ENCODE measurements at regions not wholly inside any gene's neighbourhood (a gene's known extent, or its start where the extent isn't known, plus 50 kb on each side); places are given as distances from the start of the nearest gene placed in this dataset.
"Not testable (repeated sequence)": the region's sequence is repeated elsewhere in the genome, so short reads cannot be mapped to it uniquely, and the experiment has no call there.

DNA sequence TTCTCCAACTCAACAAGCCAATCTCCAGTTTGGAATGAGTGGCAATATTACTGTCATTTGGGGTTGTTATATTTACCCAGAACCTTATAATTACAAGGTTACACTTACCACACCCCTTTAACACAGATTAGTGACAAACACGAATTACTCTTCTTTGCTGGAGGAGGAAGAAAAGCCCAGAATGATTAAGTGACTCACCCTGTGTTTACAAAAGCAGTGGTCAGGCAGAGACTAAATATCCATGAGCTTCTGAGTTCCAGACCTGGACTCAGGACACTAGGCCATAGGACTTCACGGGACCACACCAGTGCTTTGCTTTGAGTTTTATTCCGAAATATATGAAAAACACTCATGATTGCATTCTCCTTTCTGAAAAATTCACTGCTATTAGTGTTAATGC, 370.8 kb downstream of the TLE1 start:
- no peak overlapping the region for H3K4me3 Mint-ChIP-seq
- H3K4me1 Mint-ChIP-seq = no peaks in the 10 kb centered on the region
- H3K27ac Mint-ChIP-seq = no peak overlapping the region
- no peaks in the 10 kb centered on the region for H3K36me3 Mint-ChIP-seq
- peaks cover 21% of the 10 kb centered on the region for H3K9me3 Mint-ChIP-seq
- ATAC-seq = no peak
- DNase-seq (ENCODE audit: low spot score in 2 of 2) = no peak

DNA sequence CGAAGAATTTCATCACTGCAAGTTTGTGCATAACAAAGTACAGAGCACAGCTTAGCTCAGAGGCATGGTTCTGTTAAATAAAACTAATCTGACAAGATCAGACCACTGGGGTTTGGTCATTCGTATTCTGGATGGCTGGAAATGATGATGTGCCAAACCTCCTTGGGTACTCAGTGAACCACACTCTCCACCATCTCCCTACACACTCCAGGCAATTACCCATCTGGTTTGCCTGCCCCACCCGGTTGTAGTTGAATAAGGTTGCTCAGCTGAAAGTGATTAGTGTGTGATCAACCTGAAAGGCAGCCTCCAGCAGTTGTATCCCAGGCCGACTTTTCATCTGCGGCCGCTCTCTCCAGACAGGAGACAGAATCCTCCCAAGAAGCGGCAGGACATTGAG, 371.4 kb downstream of the TLE1 start:
- Mint-ChIP-seq H3K36me3 (no peaks in the 10 kb centered on the region), H3K9me3 (peaks cover 18% of the 10 kb centered on the region), H3K4me3 (no peak overlapping the region), H3K27ac (no peak overlapping the region), H3K4me1 (no peaks in the 10 kb centered on the region)
- DNase-seq (ENCODE audit: low spot score in 2 of 2) (no peak), ATAC-seq (no peak)

GRCh38 chr9:81317223-81317622, 372.1 kb downstream of the TLE1 start:
- no peaks in the 10 kb centered on the region for H3K36me3 Mint-ChIP-seq
- DNase-seq (ENCODE audit: low spot score in 2 of 2) (no peak), ATAC-seq (no peak)
- H3K4me1 Mint-ChIP-seq = no peaks in the 10 kb centered on the region
- H3K27ac Mint-ChIP-seq = no peak overlapping the region
- H3K9me3 Mint-ChIP-seq = peaks cover 16% of the 10 kb centered on the region
- H3K4me3 Mint-ChIP-seq = no peak overlapping the region

GRCh38 chr9:81314490-81314889, 374.9 kb downstream of the TLE1 start:
- H3K9me3 Mint-ChIP-seq = peaks cover 21% of the 10 kb centered on the region
- no peaks in the 10 kb centered on the region for H3K4me1 Mint-ChIP-seq
- no peak overlapping the region for H3K4me3 Mint-ChIP-seq
- DNase-seq (ENCODE audit: low spot score in 2 of 2) = no peak
- no peak for ATAC-seq
- no peak overlapping the region for H3K27ac Mint-ChIP-seq
- H3K36me3 Mint-ChIP-seq = no peaks in the 10 kb centered on the region

DNA sequence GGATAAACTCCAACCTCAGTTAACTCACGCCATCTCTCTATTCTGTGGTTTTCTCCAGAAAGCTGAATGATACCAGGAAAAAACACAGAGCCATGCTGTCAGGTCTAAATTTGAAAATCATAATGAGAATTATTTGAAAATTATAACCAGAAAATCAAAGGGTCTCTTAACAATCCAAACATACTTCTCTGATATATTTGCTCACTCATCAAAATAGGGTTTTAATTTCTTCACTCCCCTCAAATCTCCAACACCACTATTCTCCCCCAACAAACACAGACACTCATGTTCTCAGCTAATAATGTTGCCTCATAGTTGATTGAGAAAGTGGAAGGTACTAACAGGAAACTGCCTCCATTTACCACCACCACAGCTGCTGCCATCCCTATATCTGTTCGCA, 375.5 kb downstream of the TLE1 start:
- no peak for ATAC-seq
- Mint-ChIP-seq H3K4me1 (no peaks in the 10 kb centered on the region), H3K9me3 (peaks cover 21% of the 10 kb centered on the region), H3K36me3 (no peaks in the 10 kb centered on the region), H3K4me3 (no peak overlapping the region), H3K27ac (no peak overlapping the region)
- no peak for DNase-seq (ENCODE audit: low spot score in 2 of 2)

DNA sequence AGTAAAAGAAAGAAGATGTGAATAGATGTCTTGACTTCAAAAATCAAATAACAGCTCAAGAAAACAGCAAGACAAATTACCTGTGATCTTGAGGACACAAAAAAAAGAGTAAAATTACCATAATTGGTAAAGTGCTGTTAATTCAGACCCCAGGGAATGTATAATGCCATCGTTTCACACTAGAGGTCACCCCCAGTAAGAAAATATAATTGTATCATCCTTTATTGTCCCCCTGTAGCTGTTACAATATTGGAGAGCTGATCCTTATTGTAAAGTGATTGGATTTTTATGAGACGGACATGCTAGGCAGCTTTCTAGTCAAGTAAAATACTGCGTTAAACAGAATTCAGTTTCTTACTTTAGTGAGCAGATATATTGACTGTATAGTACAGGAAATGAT, 377.0 kb downstream of the TLE1 start:
- no peak for ATAC-seq
- Mint-ChIP-seq H3K4me3 (no peak overlapping the region), H3K4me1 (no peaks in the 10 kb centered on the region), H3K27ac (no peak overlapping the region), H3K36me3 (no peaks in the 10 kb centered on the region), H3K9me3 (peaks cover 19% of the 10 kb centered on the region)
- DNase-seq (ENCODE audit: low spot score in 2 of 2) = no peak

DNA sequence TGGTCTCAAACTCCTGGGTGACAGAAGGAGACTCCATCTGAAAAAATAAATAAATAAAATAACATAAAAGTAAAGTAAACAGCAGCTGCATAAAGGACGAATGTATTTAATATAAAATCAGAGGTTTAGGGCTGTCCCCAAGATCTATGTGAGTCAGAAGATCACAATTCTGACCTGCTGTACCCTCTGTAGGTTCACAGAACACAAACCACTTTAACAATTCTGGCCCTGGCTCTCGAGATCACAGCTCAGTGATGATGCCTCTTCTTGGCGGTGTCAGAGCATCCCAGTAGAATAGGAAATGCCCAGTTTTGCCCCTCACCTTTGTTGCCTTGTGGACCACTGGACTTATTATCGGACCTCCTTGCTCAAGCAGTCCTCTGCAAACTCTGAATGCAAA, 380.9 kb downstream of the TLE1 start:
- Mint-ChIP-seq H3K27ac (no peak overlapping the region), H3K9me3 (peaks cover 9% of the 10 kb centered on the region), H3K4me3 (no peak overlapping the region), H3K36me3 (no peaks in the 10 kb centered on the region), H3K4me1 (no peaks in the 10 kb centered on the region)
- ATAC-seq = no peak
- no peak for DNase-seq (ENCODE audit: low spot score in 2 of 2)

- DNase-seq (ENCODE audit: low spot score in 2 of 2); H3K36me3 Mint-ChIP-seq; H3K9me3 Mint-ChIP-seq; ATAC-seq; H3K27ac Mint-ChIP-seq; H3K4me1 Mint-ChIP-seq; H3K4me3 Mint-ChIP-seq: not testable (repeated sequence)
Measured at GRCh38 chr9:81307791-81308190, 381.6 kb downstream of the TLE1 start.

GRCh38 chr9:81305561-81306182, 383.7 kb downstream of the TLE1 start:
- Mint-ChIP-seq H3K9me3 (peaks cover 8% of the 10 kb centered on the region), H3K4me3 (no peak overlapping the region), H3K4me1 (no peaks in the 10 kb centered on the region), H3K36me3 (no peaks in the 10 kb centered on the region), H3K27ac (no peak overlapping the region)
- DNase-seq (ENCODE audit: low spot score in 2 of 2) (no peak), ATAC-seq (no peak)

DNA sequence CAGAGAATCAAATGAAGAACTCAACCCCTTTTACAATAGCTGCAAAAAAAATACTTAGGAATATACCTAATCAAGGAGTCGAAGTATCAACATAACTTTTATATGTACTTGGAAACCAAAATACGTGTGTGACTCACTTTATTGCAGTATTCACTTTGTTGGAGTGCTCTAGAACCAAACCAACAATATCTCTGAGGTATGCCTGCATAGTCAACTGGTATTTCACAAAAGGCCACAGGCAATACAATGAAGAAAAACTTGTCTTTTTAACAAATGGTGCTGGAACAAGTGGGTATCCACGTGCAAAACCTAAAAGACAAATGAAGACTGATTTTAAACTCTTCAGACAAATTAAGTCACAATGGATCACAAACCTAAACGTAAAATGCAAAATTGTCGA, 385.7 kb downstream of the TLE1 start:
- no peaks in the 10 kb centered on the region for H3K4me1 Mint-ChIP-seq
- peaks cover 4% of the 10 kb centered on the region for H3K9me3 Mint-ChIP-seq
- no peak for DNase-seq (ENCODE audit: low spot score in 2 of 2)
- no peak overlapping the region for H3K4me3 Mint-ChIP-seq
- no peak overlapping the region for H3K27ac Mint-ChIP-seq
- no peak for ATAC-seq
- no peaks in the 10 kb centered on the region for H3K36me3 Mint-ChIP-seq

DNA sequence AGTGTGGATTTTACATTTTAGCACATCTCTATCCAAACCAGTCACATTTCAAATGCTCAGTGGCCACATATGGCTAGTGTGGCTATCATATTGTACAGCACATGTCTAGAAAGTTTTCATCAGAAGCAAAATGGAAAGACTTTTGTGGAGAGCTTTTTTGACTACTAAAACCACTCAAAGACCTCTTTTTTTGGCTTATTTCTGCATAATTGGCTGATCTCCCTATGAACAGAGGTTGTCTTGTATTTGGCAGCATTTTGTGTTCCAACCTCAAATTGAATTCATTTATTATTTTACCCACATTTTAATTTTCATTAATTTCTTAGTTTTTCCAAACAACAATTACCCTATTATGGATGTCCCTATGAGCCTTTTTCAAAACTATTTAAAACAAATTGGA, 395.7 kb downstream of the TLE1 start:
- Mint-ChIP-seq H3K4me1 (no peaks in the 10 kb centered on the region), H3K36me3 (no peaks in the 10 kb centered on the region), H3K27ac (no peak overlapping the region), H3K4me3 (no peak overlapping the region), H3K9me3 (peaks cover 19% of the 10 kb centered on the region)
- ATAC-seq (no peak), DNase-seq (ENCODE audit: low spot score in 2 of 2) (no peak)

GRCh38 chr9:81292056-81292805, 397.1 kb downstream of the TLE1 start:
- H3K9me3 Mint-ChIP-seq = peaks cover 19% of the 10 kb centered on the region
- H3K27ac Mint-ChIP-seq = no peak overlapping the region
- no peak for ATAC-seq
- H3K4me3 Mint-ChIP-seq = no peak overlapping the region
- H3K36me3 Mint-ChIP-seq = no peaks in the 10 kb centered on the region
- H3K4me1 Mint-ChIP-seq = no peaks in the 10 kb centered on the region
- DNase-seq (ENCODE audit: low spot score in 2 of 2) = no peak

DNA sequence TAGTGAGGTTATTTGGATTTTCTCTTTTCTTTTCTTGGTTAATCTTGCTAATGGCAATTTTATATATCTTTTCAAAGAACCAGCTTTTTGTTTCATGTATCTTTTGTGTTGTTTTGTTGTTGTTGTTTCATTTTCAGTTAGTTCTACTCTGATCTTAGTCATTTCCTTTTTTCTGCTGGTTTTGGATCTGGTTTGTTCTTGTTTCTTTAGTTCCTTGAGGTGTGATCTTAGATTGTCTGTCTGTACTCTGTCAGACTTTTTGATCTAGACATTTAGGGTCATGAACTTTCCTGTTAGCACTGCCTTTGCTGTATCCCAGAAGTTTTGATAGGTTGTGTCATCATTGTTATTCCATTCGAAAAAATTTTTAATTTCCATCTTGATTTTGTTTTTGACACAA, 399.7 kb downstream of the TLE1 start:
- H3K9me3 Mint-ChIP-seq = peaks cover 19% of the 10 kb centered on the region
- ATAC-seq (no peak), DNase-seq (ENCODE audit: low spot score in 2 of 2) (no peak)
- no peak overlapping the region for H3K27ac Mint-ChIP-seq
- H3K36me3 Mint-ChIP-seq = no peaks in the 10 kb centered on the region
- no peak overlapping the region for H3K4me3 Mint-ChIP-seq
- no peaks in the 10 kb centered on the region for H3K4me1 Mint-ChIP-seq

- H3K4me3 Mint-ChIP-seq = no peak overlapping the region
- peaks cover 10% of the 10 kb centered on the region for H3K9me3 Mint-ChIP-seq
- DNase-seq (ENCODE audit: low spot score in 2 of 2) (no peak), ATAC-seq (no peak)
- no peak overlapping the region for H3K27ac Mint-ChIP-seq
- H3K36me3 Mint-ChIP-seq = no peaks in the 10 kb centered on the region
- no peaks in the 10 kb centered on the region for H3K4me1 Mint-ChIP-seq
Measured at GRCh38 chr9:81268048-81268447, 421.3 kb downstream of the TLE1 start.

- DNase-seq (ENCODE audit: low spot score in 2 of 2) (no peak), ATAC-seq (no peak)
- Mint-ChIP-seq H3K9me3 (peaks cover 8% of the 10 kb centered on the region), H3K4me1 (no peaks in the 10 kb centered on the region), H3K4me3 (no peak overlapping the region), H3K36me3 (no peaks in the 10 kb centered on the region), H3K27ac (no peak overlapping the region)
Measured at GRCh38 chr9:81266674-81267073, 422.7 kb downstream of the TLE1 start.

- Mint-ChIP-seq H3K4me3 (no peak overlapping the region), H3K36me3 (no peaks in the 10 kb centered on the region), H3K27ac (no peak overlapping the region), H3K4me1 (no peaks in the 10 kb centered on the region), H3K9me3 (peaks cover 8% of the 10 kb centered on the region)
- ATAC-seq (no peak), DNase-seq (ENCODE audit: low spot score in 2 of 2) (no peak)
Measured at GRCh38 chr9:81266086-81266485, 423.3 kb downstream of the TLE1 start.

Data from stimulated activated effector memory CD8-positive, alpha-beta T cell treated with anti-CD3 and anti-CD28 coated beads, Interleukin-12 subunit alpha, Interleukin-12 subunit beta, amount 100 ng/mL, for 72 hours (primary cell).